Ishikawa (cell line): ENCODE measurements at regions not wholly inside any gene's neighbourhood (a gene's known extent, or its start where the extent isn't known, plus 50 kb on each side); places are given as distances from the start of the nearest gene placed in this dataset.
A peak's percentile ranks its signal among the peaks of the same experiment; 100 is the strongest.

Experiments used
- CEBPB ChIP-seq: IDR thresholded peaks from 2 replicates; pipeline ENCODE4 v1.6.1; 2012
- CREB1 ChIP-seq: IDR thresholded peaks from 2 replicates; pipeline ENCODE4 v1.6.1; 2012; ENCODE audit warnings: low read depth
- EGR1 ChIP-seq: IDR thresholded peaks from 2 replicates; pipeline ENCODE4 v1.6.1; 2012
- EP300 ChIP-seq: IDR thresholded peaks from 2 replicates; pipeline ENCODE4 v1.6.1; 2012; ENCODE audit warnings: borderline replicate concordance
- FOXM1 ChIP-seq: IDR thresholded peaks from 2 replicates; pipeline ENCODE4 v1.6.1; 2012; ENCODE audit warnings: low read depth, borderline replicate concordance
- NFIC ChIP-seq: IDR thresholded peaks from 2 replicates; pipeline ENCODE4 v1.6.1; 2012
- RAD21 ChIP-seq: IDR thresholded peaks from 2 replicates; pipeline ENCODE4 v1.6.1; 2012; ENCODE audit warnings: low read depth
- TAF1 ChIP-seq: IDR thresholded peaks from 2 replicates; pipeline ENCODE4 v1.6.1; 2012; ENCODE audit warnings: low read depth, mild to moderate bottlenecking
- TCF12 ChIP-seq: IDR thresholded peaks from 2 replicates; pipeline ENCODE4 v1.6.1; 2012; ENCODE audit warnings: low read depth
- TEAD4 ChIP-seq: IDR thresholded peaks from 2 replicates; pipeline ENCODE4 v1.6.1; 2012
- USF1 ChIP-seq: IDR thresholded peaks from 2 replicates; pipeline ENCODE4 v1.6.1; 2012
- YY1 ChIP-seq: IDR thresholded peaks from 2 replicates; pipeline ENCODE4 v1.6.1; 2012; ENCODE audit warnings: low read depth
- ZBTB7A ChIP-seq: IDR thresholded peaks from 2 replicates; pipeline ENCODE4 v1.6.1; 2012; ENCODE audit warnings: low read depth
- TF ChIP-seq, protein P1 (sequence below): IDR thresholded peaks from 2 replicates; pipeline ENCODE4 v1.6.1; 2012; ENCODE audit warnings: low read depth, mild to moderate bottlenecking
- TF ChIP-seq, protein P2 (sequence below): IDR thresholded peaks from 2 replicates; pipeline ENCODE4 v1.6.1; 2012

DNA sequence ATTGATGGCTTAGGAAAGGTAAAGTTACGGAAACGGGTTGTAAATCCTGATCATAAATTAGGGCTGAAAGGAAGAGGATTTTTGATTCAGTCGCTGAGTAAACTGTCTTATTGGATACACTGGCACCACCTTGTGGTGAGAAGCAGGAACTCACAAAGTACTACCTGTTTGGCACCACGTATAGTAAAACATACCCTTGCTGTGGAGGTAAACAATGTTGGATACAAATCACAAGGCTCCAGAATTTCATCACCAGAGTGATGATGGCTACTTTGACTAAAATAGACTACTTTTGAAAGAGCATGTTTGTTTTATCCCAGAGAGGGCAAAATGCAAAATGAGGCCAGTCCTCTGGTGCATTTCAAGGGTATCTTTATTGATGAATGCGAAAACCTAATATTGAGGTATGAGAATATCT lies 216.9 kb downstream of the IGSF11 start:
- TF ChIP-seq EP300, result no peak
- peak; percentile 79 for TF ChIP-seq RAD21
- TF ChIP-seq FOXM1, result no peak
- TF ChIP-seq, protein P1, sequence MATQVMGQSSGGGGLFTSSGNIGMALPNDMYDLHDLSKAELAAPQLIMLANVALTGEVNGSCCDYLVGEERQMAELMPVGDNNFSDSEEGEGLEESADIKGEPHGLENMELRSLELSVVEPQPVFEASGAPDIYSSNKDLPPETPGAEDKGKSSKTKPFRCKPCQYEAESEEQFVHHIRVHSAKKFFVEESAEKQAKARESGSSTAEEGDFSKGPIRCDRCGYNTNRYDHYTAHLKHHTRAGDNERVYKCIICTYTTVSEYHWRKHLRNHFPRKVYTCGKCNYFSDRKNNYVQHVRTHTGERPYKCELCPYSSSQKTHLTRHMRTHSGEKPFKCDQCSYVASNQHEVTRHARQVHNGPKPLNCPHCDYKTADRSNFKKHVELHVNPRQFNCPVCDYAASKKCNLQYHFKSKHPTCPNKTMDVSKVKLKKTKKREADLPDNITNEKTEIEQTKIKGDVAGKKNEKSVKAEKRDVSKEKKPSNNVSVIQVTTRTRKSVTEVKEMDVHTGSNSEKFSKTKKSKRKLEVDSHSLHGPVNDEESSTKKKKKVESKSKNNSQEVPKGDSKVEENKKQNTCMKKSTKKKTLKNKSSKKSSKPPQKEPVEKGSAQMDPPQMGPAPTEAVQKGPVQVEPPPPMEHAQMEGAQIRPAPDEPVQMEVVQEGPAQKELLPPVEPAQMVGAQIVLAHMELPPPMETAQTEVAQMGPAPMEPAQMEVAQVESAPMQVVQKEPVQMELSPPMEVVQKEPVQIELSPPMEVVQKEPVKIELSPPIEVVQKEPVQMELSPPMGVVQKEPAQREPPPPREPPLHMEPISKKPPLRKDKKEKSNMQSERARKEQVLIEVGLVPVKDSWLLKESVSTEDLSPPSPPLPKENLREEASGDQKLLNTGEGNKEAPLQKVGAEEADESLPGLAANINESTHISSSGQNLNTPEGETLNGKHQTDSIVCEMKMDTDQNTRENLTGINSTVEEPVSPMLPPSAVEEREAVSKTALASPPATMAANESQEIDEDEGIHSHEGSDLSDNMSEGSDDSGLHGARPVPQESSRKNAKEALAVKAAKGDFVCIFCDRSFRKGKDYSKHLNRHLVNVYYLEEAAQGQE, result no peak
- no peak for TF ChIP-seq ZBTB7A

DNA sequence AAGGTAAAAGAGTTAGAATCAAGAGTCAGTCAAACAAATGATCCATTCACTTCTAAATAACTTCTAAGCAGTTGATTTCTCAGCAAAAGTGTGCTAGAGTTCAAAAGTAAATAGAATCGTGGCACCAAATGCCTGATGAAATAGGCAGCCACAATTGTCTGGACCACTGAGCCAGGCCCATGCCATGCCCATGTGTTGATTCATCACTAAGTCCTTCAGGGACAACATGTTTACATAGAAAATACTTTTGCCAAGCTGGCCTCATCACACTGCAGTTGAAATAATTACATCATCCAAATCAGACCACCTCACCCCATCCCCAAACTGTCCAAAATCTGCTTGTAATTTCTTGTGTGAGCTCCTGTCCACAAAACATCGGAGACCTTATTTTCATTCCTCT lies 216.3 kb downstream of the IGSF11 start:
- TF ChIP-seq NFIC, result no peak
- no peak for TF ChIP-seq FOXM1
- TF ChIP-seq ZBTB7A, result no peak
- TF ChIP-seq TAF1, result no peak
- no peak for TF ChIP-seq CEBPB
- TF ChIP-seq, protein P2, sequence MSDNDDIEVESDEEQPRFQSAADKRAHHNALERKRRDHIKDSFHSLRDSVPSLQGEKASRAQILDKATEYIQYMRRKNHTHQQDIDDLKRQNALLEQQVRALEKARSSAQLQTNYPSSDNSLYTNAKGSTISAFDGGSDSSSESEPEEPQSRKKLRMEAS, result no peak
- TF ChIP-seq, protein P1, result no peak
- TF ChIP-seq CREB1, result no peak

- TF ChIP-seq TEAD4 (no peak), FOXM1 (no peak), RAD21 (no peak), TAF1 (no peak)
- TF ChIP-seq, protein P2, result no peak
These were observed 211.0 kb downstream of the IGSF11 start for GRCh38 chr3:118823626-118824025.

DNA sequence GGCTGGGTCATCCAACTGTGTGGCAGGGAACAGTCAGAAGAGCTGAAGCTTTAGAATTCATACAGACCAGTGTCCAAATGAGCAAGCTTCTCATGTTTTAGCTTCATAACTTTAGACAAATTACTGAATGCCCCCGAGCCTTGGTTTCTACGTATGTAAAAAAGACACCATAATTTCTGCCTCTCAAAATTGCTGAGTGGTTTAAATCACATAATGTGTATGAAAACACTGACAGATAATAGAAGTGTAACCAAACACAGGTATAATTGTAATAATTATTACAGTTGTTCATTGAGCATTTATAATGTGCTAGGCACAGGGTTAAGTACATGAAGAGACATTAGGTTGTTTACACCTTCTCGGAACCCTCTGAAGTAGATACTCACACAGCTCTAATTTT lies 207.2 kb downstream of the IGSF11 start:
- TF ChIP-seq FOXM1 (no peak), TEAD4 (no peak), CEBPB (no peak), EP300 (no peak), EGR1 (no peak), USF1 (no peak), TAF1 (no peak), ZBTB7A (no peak), TCF12 (no peak)
- TF ChIP-seq, protein P1, result no peak
- TF ChIP-seq, protein P2, result no peak

DNA sequence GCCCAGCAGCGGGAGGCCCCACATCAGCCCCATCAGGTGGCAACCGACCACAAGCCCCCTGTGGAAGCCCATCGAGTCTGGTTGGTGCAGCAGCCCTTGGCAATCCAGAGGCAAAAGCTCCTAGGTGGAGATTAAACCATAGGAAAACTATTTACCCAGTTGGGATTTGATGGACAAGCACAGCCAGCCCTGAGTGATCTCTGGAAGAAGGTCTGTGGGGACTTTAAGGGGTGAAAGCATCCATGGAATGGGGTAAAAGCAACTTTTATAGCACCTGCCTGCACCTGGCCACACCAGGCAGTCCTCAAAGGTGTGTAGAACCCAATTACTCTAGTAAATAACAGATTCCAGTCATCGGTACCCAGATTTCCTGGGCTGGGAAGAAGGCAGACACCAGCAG lies 206.3 kb downstream of the IGSF11 start:
- no peak for TF ChIP-seq ZBTB7A
- no peak for TF ChIP-seq TAF1
- no peak for TF ChIP-seq CEBPB
- TF ChIP-seq EGR1, result no peak
- TF ChIP-seq NFIC, result no peak
- TF ChIP-seq, protein P1, result no peak
- no peak for TF ChIP-seq TCF12
- TF ChIP-seq CREB1, result no peak
- no peak for TF ChIP-seq TEAD4
- TF ChIP-seq EP300, result no peak
- TF ChIP-seq YY1, result no peak
- TF ChIP-seq, protein P2, result no peak
- TF ChIP-seq USF1, result no peak
